Stromal cell of bone marrow (primary cell): ENCODE measurements at regions not wholly inside any gene's neighbourhood (a gene's known extent, or its start where the extent isn't known, plus 50 kb on each side); places are given as distances from the start of the nearest gene placed in this dataset.

Source experiments
- DNase-seq: peaks from one replicate; pipeline ENCODE4 v3.0.0-alpha.2; 2012; ENCODE audit warnings: low read depth

GRCh38 chr18:46344416-46345180 lies 240.4 kb downstream of the HAUS1 start:
- DNase-seq = no peak

GRCh38 chr18:46345181-46345465 lies 240.9 kb downstream of the HAUS1 start:
- no peak for DNase-seq

GRCh38 chr18:46346213-46346612 lies 242.0 kb downstream of the HAUS1 start:
- DNase-seq = no peak

- DNase-seq = no peak
Observed at GRCh38 chr18:46346896-46347630, 242.9 kb downstream of the HAUS1 start.

GRCh38 chr18:46350598-46351159 lies 246.5 kb downstream of the HAUS1 start:
- DNase-seq = no peak

- DNase-seq = no peak
Observed at GRCh38 chr18:46352520-46353250, 248.5 kb downstream of the HAUS1 start.

- DNase-seq = no peak
Observed at GRCh38 chr18:46353460-46353859, 249.3 kb downstream of the HAUS1 start.

GRCh38 chr18:46356278-46357033 lies 252.3 kb downstream of the HAUS1 start:
- DNase-seq = no peak

- DNase-seq = no peak
Observed at GRCh38 chr18:46360102-46360699, 256.0 kb downstream of the HAUS1 start.

GRCh38 chr18:46360866-46361265 lies 256.7 kb downstream of the HAUS1 start:
- DNase-seq = no peak

- no peak for DNase-seq
Observed at GRCh38 chr18:46362533-46362932, 258.3 kb downstream of the HAUS1 start.

- DNase-seq = no peak
Observed at GRCh38 chr18:46364048-46364447, 259.9 kb downstream of the HAUS1 start.

- no peak for DNase-seq
Observed at GRCh38 chr18:46366201-46366600, 262.0 kb downstream of the HAUS1 start.

GRCh38 chr18:46366751-46367376 lies 262.7 kb downstream of the HAUS1 start:
- no peak for DNase-seq

- no peak for DNase-seq
Observed at GRCh38 chr18:46369323-46369722, 265.1 kb downstream of the HAUS1 start.

GRCh38 chr18:46370898-46371297 lies 266.7 kb downstream of the HAUS1 start:
- DNase-seq = no peak

GRCh38 chr18:46372670-46373069 lies 268.5 kb downstream of the HAUS1 start:
- no peak for DNase-seq

GRCh38 chr18:46373131-46373530 lies 268.9 kb downstream of the HAUS1 start:
- DNase-seq = no peak

- DNase-seq = no peak
Observed at GRCh38 chr18:46373791-46374190, 269.6 kb downstream of the HAUS1 start.

- DNase-seq = no peak
Observed at GRCh38 chr18:46374850-46375249, 270.7 kb downstream of the HAUS1 start.

GRCh38 chr18:46377557-46377956 lies 273.4 kb downstream of the HAUS1 start:
- DNase-seq = no peak
